GM23338 (cell line): ENCODE measurements at regions not wholly inside any gene's neighbourhood (a gene's known extent, or its start where the extent isn't known, plus 50 kb on each side); places are given as distances from the start of the nearest gene placed in this dataset.

Source experiments
- ATAC-seq: fragments of 200-7000 bp; cut with Tn5 transposase; 3 replicates; pipeline ENCODE4 v1.9.1; 2020
- DNase-seq: peaks from one replicate; pipeline ENCODE4 v3.0.0-alpha.2; 2015; ENCODE audit warnings: low spot score
- H2AFZ ChIP-seq: fragments of 200-600 bp; sonication (generic); 2 replicates; pipeline ENCODE4 v1.8.0; 2016; ENCODE audit warnings: antibody characterized with exemption, mild to moderate bottlenecking, moderate library complexity
- H3F3A ChIP-seq: fragments of 200-600 bp; sonication (generic); replicated peaks from 2 replicates; pipeline ENCODE4 v1.8.0; 2017; ENCODE audit warnings: antibody characterized with exemption, mixed run types, low read depth
- H3K27ac ChIP-seq: fragments of 200-600 bp; sonication (generic); 2 replicates; pipeline ENCODE4 v1.6.1; 2016; ENCODE audit warnings: low read depth
- H3K27me3 ChIP-seq: fragments of 200-600 bp; sonication (generic); 2 replicates; pipeline ENCODE4 v1.8.0; 2016; ENCODE audit warnings: mild to moderate bottlenecking, mixed run types, moderate library complexity; ENCODE audit not compliant: insufficient read depth
- H3K36me3 ChIP-seq: fragments of 200-600 bp; sonication (generic); 2 replicates; pipeline ENCODE4 v1.8.0; 2016; ENCODE audit warnings: mild to moderate bottlenecking; ENCODE audit not compliant: insufficient read depth
- H3K4me1 ChIP-seq: fragments of 200-600 bp; sonication (generic); 2 replicates; pipeline ENCODE4 v1.8.0; 2016; ENCODE audit warnings: mild to moderate bottlenecking, moderate library complexity; ENCODE audit not compliant: insufficient read depth
- H3K4me2 ChIP-seq: fragments of 200-600 bp; sonication (generic); 2 replicates; pipeline ENCODE4 v1.7.1; 2017; ENCODE audit warnings: mixed run types
- H3K4me3 ChIP-seq: fragments of 200-600 bp; sonication (generic); 2 replicates; pipeline ENCODE4 v1.6.1; 2016; ENCODE audit warnings: mixed run types
- H3K79me2 ChIP-seq: fragments of 200-600 bp; sonication (generic); replicated peaks from 2 replicates; pipeline ENCODE4 v1.8.0; 2017; ENCODE audit warnings: mild to moderate bottlenecking; ENCODE audit not compliant: insufficient read depth
- H3K9me2 ChIP-seq: fragments of 200-600 bp; sonication (generic); 2 replicates; pipeline ENCODE4 v1.8.0; 2017; ENCODE audit not compliant: insufficient read depth
- H4K20me1 ChIP-seq: fragments of 200-600 bp; sonication (generic); replicated peaks from 2 replicates; pipeline ENCODE4 v1.8.0; 2017; ENCODE audit warnings: mild to moderate bottlenecking; ENCODE audit not compliant: insufficient read depth
- H3K27ac Mint-ChIP-seq: 2 replicates; pipeline ENCODE4 v1.8.0; 2020; ENCODE audit warnings: inconsistent platforms, mild to moderate bottlenecking, moderate library complexity, mixed read lengths
- H3K27me3 Mint-ChIP-seq: 3 replicates; pipeline ENCODE4 v1.8.0; 2022; ENCODE audit warnings: low read depth, mild to moderate bottlenecking, moderate library complexity, mixed read lengths, inconsistent platforms; ENCODE audit not compliant: insufficient read depth, poor library complexity
- H3K36me3 Mint-ChIP-seq: 3 replicates; pipeline ENCODE4 v1.8.0; 2021; ENCODE audit warnings: low read depth, mild to moderate bottlenecking, inconsistent platforms, moderate library complexity, mixed read lengths
- H3K4me1 Mint-ChIP-seq: 3 replicates; pipeline ENCODE4 v1.8.0; 2020; ENCODE audit warnings: mild to moderate bottlenecking, inconsistent platforms, mixed read lengths
- H3K4me3 Mint-ChIP-seq: 3 replicates; pipeline ENCODE4 v1.8.0; 2021; ENCODE audit warnings: moderate library complexity, mild to moderate bottlenecking, inconsistent platforms, mixed read lengths
- H3K9me3 Mint-ChIP-seq: 3 replicates; pipeline ENCODE4 v1.8.0; 2020; ENCODE audit warnings: moderate library complexity, mild to moderate bottlenecking, inconsistent platforms, mixed read lengths
- CREB1 ChIP-seq: fragments of 250-450 bp; sonication (Bioruptor Pico); IDR thresholded peaks from 2 replicates; pipeline ENCODE4 v1.5.0; 2020; ENCODE audit warnings: low read depth, mild to moderate bottlenecking, moderate library complexity
- EZH2 ChIP-seq: fragments of 200-600 bp; sonication (generic); IDR thresholded peaks from one replicate; pipeline ENCODE4 v1.8.0; 2017; ENCODE audit warnings: antibody characterized with exemption, mild to moderate bottlenecking, low read depth; ENCODE audit not compliant: unreplicated experiment
- EZH2phosphoT487 ChIP-seq: fragments of 200-600 bp; sonication (generic); IDR thresholded peaks from one replicate; pipeline ENCODE4 v1.8.1; 2018; ENCODE audit warnings: antibody characterized with exemption; ENCODE audit not compliant: unreplicated experiment
- JUNB ChIP-seq: IDR thresholded peaks from one replicate; pipeline ENCODE4 v1.6.1; 2016; ENCODE audit warnings: antibody characterized with exemption; ENCODE audit not compliant: unreplicated experiment
- NANOG ChIP-seq: IDR thresholded peaks from 2 replicates; pipeline ENCODE4 v1.6.1; 2016; ENCODE audit warnings: antibody characterized with exemption, borderline replicate concordance
- REST ChIP-seq: IDR thresholded peaks from one replicate; pipeline ENCODE4 v1.6.1; 2018; ENCODE audit warnings: antibody characterized with exemption; ENCODE audit not compliant: unreplicated experiment
- ZNF331 ChIP-seq: fragments of 250-450 bp; sonication (Bioruptor Pico); IDR thresholded peaks from 2 replicates; pipeline ENCODE4 v1.5.0; 2020; ENCODE audit warnings: low read depth, mild to moderate bottlenecking, moderate library complexity
- ZNF462 ChIP-seq: fragments of 250-450 bp; sonication (Bioruptor Pico); IDR thresholded peaks from 2 replicates; pipeline ENCODE4 v1.5.0; 2020; ENCODE audit warnings: mild to moderate bottlenecking, moderate library complexity
- TF ChIP-seq, protein P1 (sequence below), 2 experiments: fragments of 200-600 bp in 1 of 2; sonication (generic) in 1 of 2; conservative IDR thresholded peaks; 2 replicates each; pipeline versions ENCODE4 v1.5.1 to v1.6.1; 2016 to 2017; ENCODE audit warnings: antibody characterized with exemption in 2 of 2, low read depth in 2 of 2, mild to moderate bottlenecking in 2 of 2, moderate library complexity in 1 of 2
- TF ChIP-seq, protein P2 (sequence below): IDR thresholded peaks from 2 replicates; pipeline ENCODE4 v1.6.1; 2016; ENCODE audit warnings: antibody characterized with exemption

DNA sequence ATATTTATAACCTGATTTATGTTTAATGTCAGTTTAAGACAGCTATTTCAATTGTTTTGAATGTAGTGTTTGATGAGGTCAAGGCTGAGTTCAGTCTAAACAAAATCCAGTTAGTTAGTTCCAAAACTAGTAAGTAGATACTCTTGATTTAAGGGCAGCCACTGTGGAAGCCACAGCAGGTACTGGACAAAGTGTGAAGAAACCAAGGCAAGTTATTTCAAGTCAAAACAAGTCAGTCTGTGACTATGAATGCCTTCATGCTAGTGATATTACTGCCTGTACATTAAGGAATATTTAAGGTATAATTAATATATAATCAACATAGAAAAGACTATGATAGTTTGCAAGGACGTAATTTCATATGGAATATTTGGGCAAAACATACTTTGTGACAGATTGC lies 362.3 kb downstream of the DMRTA1 start:
- H2AFZ ChIP-seq, result no peak overlapping the region
- no peaks in the 10 kb centered on the region for H3F3A ChIP-seq
- H4K20me1 ChIP-seq, result no peaks in the 10 kb centered on the region
- DNase-seq (no peak), ATAC-seq (no peak)
- no peaks in the 10 kb centered on the region for H3K79me2 ChIP-seq
- Mint-ChIP-seq H3K4me1 (no peaks in the 10 kb centered on the region), H3K27me3 (no peaks in the 10 kb centered on the region), H3K4me3 (no peak overlapping the region), H3K27ac (no peak overlapping the region), H3K9me3 (no peaks in the 10 kb centered on the region), H3K36me3 (no peaks in the 10 kb centered on the region)
- H3K4me3 ChIP-seq, result no peak overlapping the region
- H3K4me2 ChIP-seq, result no peak overlapping the region
- no peaks in the 10 kb centered on the region for H3K36me3 ChIP-seq
- no peak for TF ChIP-seq ZNF331
- TF ChIP-seq, protein P1, sequence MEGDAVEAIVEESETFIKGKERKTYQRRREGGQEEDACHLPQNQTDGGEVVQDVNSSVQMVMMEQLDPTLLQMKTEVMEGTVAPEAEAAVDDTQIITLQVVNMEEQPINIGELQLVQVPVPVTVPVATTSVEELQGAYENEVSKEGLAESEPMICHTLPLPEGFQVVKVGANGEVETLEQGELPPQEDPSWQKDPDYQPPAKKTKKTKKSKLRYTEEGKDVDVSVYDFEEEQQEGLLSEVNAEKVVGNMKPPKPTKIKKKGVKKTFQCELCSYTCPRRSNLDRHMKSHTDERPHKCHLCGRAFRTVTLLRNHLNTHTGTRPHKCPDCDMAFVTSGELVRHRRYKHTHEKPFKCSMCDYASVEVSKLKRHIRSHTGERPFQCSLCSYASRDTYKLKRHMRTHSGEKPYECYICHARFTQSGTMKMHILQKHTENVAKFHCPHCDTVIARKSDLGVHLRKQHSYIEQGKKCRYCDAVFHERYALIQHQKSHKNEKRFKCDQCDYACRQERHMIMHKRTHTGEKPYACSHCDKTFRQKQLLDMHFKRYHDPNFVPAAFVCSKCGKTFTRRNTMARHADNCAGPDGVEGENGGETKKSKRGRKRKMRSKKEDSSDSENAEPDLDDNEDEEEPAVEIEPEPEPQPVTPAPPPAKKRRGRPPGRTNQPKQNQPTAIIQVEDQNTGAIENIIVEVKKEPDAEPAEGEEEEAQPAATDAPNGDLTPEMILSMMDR (conservative IDR thresholded peaks at IDR 0.05; ENCODE audit: low read depth in 2 of 2), result no peak
- no peak for TF ChIP-seq ZNF462 (CRISPR knock-in tag)
- TF ChIP-seq, protein P2, sequence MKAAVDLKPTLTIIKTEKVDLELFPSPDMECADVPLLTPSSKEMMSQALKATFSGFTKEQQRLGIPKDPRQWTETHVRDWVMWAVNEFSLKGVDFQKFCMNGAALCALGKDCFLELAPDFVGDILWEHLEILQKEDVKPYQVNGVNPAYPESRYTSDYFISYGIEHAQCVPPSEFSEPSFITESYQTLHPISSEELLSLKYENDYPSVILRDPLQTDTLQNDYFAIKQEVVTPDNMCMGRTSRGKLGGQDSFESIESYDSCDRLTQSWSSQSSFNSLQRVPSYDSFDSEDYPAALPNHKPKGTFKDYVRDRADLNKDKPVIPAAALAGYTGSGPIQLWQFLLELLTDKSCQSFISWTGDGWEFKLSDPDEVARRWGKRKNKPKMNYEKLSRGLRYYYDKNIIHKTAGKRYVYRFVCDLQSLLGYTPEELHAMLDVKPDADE, result no peak
- no peak for TF ChIP-seq EZH2
- no peak for TF ChIP-seq NANOG
- TF ChIP-seq CREB1 (CRISPR knock-in tag), result no peak
- no peak for TF ChIP-seq JUNB
- TF ChIP-seq REST, result no peak
- TF ChIP-seq EZH2phosphoT487, result no peak
- no peak overlapping the region for H3K27ac ChIP-seq
- H3K4me1 ChIP-seq, result no peaks in the 10 kb centered on the region
- H3K27me3 ChIP-seq, result no peaks in the 10 kb centered on the region
- H3K9me2 ChIP-seq, result peaks cover 2% of the 10 kb centered on the region; the same call in 1 of the 2 replicates
